K562 (cell line): ENCODE measurements at regions not wholly inside any gene's neighbourhood (a gene's known extent, or its start where the extent isn't known, plus 50 kb on each side); places are given as distances from the start of the nearest gene placed in this dataset.

Experiments used
- ATAC-seq: fragments of 200-7000 bp; cut with Tn5 transposase; 3 replicates; pipeline ENCODE4 v1.9.1; 2020; ENCODE audit warnings: moderate library complexity
- BruUV-seq: library from RNA; stranded (reverse); fragments of 400-500 nt; replicated peaks from 2 replicates; lab custom pipeline; 2021; lab: Mats Ljungman, UMichigan
- CTCF ChIA-PET: fragments of 300-600 bp; formaldehyde crosslinking; extraction: SDS; loops from one replicate; lab custom pipeline; 2021; ENCODE audit warnings: low intra/inter-chr PET ratio; lab: Yijun Ruan, JAX
- POLR2A ChIA-PET: fragments of 300-600, 350-650 bp; sonication (Branson Sonifier 250); formaldehyde crosslinking; extraction: SDS; loops from one replicate; lab custom pipeline; 2021; ENCODE audit warnings: antibody characterized with exemption, inconsistent platforms; lab: Yijun Ruan, JAX
- DNase-seq, 4 experiments: peaks; one replicate each; pipeline versions ENCODE4 v3.0.0 to v3.0.0-alpha.2; 2011 to 2018; ENCODE audit warnings: low spot score in 3 of 4, mixed read lengths in 3 of 4; ENCODE audit errors: extremely low read depth in 1 of 4
- FAIRE-seq: peaks from 2 replicates; lab custom pipeline; 2011; peaks lifted over from hg19 to GRCh38; lab: Jason Lieb, UNC
- H2AFZ ChIP-seq: 2 replicates; pipeline ENCODE4 v1.6.0; 2011; ENCODE audit warnings: low read depth, low read length, control low read depth, inconsistent platforms
- H3K27ac ChIP-seq: fragments of 200-600 bp; 3 replicates; pipeline ENCODE4 v1.8.0; 2011; ENCODE audit warnings: low read depth, mild to moderate bottlenecking, control low read depth, inconsistent platforms, low read length, moderate library complexity, mixed read lengths; ENCODE audit errors: extremely low read depth
- H3K27me3 ChIP-seq, 2 experiments: fragments of 300-600 bp in 1 of 2; 2 replicates in 1 of 2; 3 replicates in 1 of 2; pipeline versions ENCODE4 v1.6.0 to v1.8.0; 2011; ENCODE audit warnings: inconsistent platforms in 2 of 2, low read length in 2 of 2, mild to moderate bottlenecking in 1 of 2, mixed read lengths in 1 of 2, moderate library complexity in 1 of 2; ENCODE audit not compliant: control insufficient read depth in 2 of 2, insufficient read depth in 2 of 2
- H3K36me3 ChIP-seq: fragments of 300-600 bp; 3 replicates; pipeline ENCODE4 v1.8.0; 2011; ENCODE audit warnings: mild to moderate bottlenecking, low read length, inconsistent platforms; ENCODE audit not compliant: control insufficient read depth, insufficient read depth
- H3K4me1 ChIP-seq, 2 experiments: fragments of 200-600 bp in 1 of 2; replicated peaks in 1 of 2; 2 replicates in 1 of 2; 3 replicates in 1 of 2; pipeline versions ENCODE4 v1.5.1 to v1.8.0; 2011; ENCODE audit warnings: inconsistent platforms in 2 of 2, low read length in 2 of 2, mild to moderate bottlenecking in 1 of 2, mixed read lengths in 1 of 2, moderate library complexity in 1 of 2; ENCODE audit not compliant: control insufficient read depth in 2 of 2, insufficient read depth in 2 of 2
- H3K4me2 ChIP-seq: 2 replicates; pipeline ENCODE4 v1.6.1; 2011; ENCODE audit warnings: low read length, control low read depth, inconsistent platforms, mixed read lengths; ENCODE audit not compliant: insufficient read depth
- H3K4me3 ChIP-seq: fragments of 200-600 bp; sonication (generic), shearing (Covaris generic); 2 replicates; pipeline ENCODE4 v1.5.1; 2016; ENCODE audit warnings: control low read depth, inconsistent platforms
- H3K79me2 ChIP-seq: fragments of 200-600 bp; 3 replicates; pipeline ENCODE4 v1.8.0; 2011; ENCODE audit warnings: low read length, inconsistent platforms; ENCODE audit not compliant: control insufficient read depth, insufficient read depth
- H3K9ac ChIP-seq, 2 experiments: 2 replicates each; pipeline versions ENCODE4 v1.6.0 to v1.6.1; 2011; ENCODE audit warnings: low read depth in 2 of 2, low read length in 2 of 2, control low read depth in 1 of 2, inconsistent platforms in 1 of 2, mild to moderate bottlenecking in 1 of 2, mixed read lengths in 1 of 2; ENCODE audit not compliant: insufficient read depth in 1 of 2
- H3K9me1 ChIP-seq: one replicate; pipeline ENCODE4 v1.6.0; 2011; ENCODE audit warnings: inconsistent platforms, mild to moderate bottlenecking, low read length, moderate library complexity; ENCODE audit not compliant: control insufficient read depth, insufficient read depth
- H3K9me3 ChIP-seq: replicated peaks from 2 replicates; pipeline ENCODE4 v1.5.1; 2011; ENCODE audit warnings: low read depth, low read length, inconsistent platforms; ENCODE audit not compliant: control insufficient read depth, insufficient read depth
- H4K20me1 ChIP-seq: replicated peaks from 2 replicates; pipeline ENCODE4 v1.6.1; 2011; ENCODE audit warnings: low read length, inconsistent platforms, mixed read lengths; ENCODE audit not compliant: control insufficient read depth, insufficient read depth
- CSDE1 ChIP-seq, 2 experiments: fragments of 450-650 bp; IDR thresholded peaks; 2 replicates each; pipeline ENCODE4 v1.6.1; 2016; ENCODE audit warnings: mild to moderate bottlenecking in 1 of 2
- SIRT6 ChIP-seq: IDR thresholded peaks from one replicate; pipeline ENCODE4 v1.6.1; 2012; ENCODE audit warnings: low read depth, mild to moderate bottlenecking, control low read depth, inconsistent platforms, low read length, moderate library complexity
- TAL1 ChIP-seq: fragments of 450-650 bp; IDR thresholded peaks from 2 replicates; pipeline ENCODE4 v1.6.1; 2016; ENCODE audit warnings: mild to moderate bottlenecking
- TCF3 ChIP-seq: sonication (generic); formaldehyde crosslinking; IDR thresholded peaks from 2 replicates; pipeline ENCODE4 v1.4.0; 2020; ENCODE audit warnings: mild to moderate bottlenecking, missing genetic modification reagents
- WGBS: fragments of 100-300 bp; shearing (Covaris generic); methylation state at CpG from one replicate; pipeline ENCODE4 v1.1.6; 2016; ENCODE audit warnings: low coverage, mixed read lengths; ENCODE audit not compliant: insufficient coverage; ENCODE audit errors: missing lambda C conversion rate; 5-methylcytosine and 5-hydroxymethylcytosine counted together
- in situ Hi-C: fragments of 300-500 bp; cut with MboI; formaldehyde crosslinking; loops from 4 replicates; pipeline ENCODE4 v1.15.0; 2018; ENCODE audit warnings: inconsistent platforms, mixed read lengths
- intact Hi-C: fragments of 100-400 bp; cut with micrococcal nuclease; formaldehyde crosslinking; loops from 2 replicates; pipeline ENCODE4 v1.14.2; 2022
- TF ChIP-seq, protein P1 (sequence below): fragments of 250-450 bp; sonication (Bioruptor Pico); IDR thresholded peaks from 2 replicates; pipeline ENCODE4 v1.4.0; 2020; ENCODE audit warnings: borderline replicate concordance
- TF ChIP-seq, protein P2 (sequence below): fragments of 450-650 bp; IDR thresholded peaks from 2 replicates; pipeline ENCODE4 v1.6.1; 2018; ENCODE audit not compliant: partially characterized antibody
- TF ChIP-seq, protein P3 (sequence below): sonication (generic); IDR thresholded peaks from 2 replicates; pipeline ENCODE4 v1.6.1; 2016
- TF ChIP-seq, protein P4 (sequence below): fragments of 450-650 bp; IDR thresholded peaks from 2 replicates; pipeline ENCODE4 v1.6.1; 2017; ENCODE audit warnings: antibody characterized with exemption, mild to moderate bottlenecking

DNA sequence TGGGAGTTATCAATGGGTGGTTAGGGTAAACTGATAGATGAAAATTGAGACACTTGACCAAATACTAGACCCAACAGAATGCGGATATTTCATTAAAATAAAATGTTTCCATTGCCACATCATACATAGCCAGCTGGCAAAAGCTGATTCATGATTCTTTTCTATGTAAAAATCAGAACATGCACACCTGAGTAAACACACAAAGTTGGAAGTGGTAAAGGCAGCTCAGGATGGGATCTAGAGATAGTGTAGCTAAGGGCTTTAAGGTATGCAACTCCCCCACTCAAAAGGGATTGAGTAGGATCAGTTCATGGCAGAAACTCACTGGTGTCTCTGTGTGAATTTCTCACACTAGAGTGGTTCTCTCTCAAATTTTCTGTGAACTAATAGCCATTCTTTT lies 541.1 kb upstream of the GRAMD2B start:
- TF ChIP-seq, protein P1, sequence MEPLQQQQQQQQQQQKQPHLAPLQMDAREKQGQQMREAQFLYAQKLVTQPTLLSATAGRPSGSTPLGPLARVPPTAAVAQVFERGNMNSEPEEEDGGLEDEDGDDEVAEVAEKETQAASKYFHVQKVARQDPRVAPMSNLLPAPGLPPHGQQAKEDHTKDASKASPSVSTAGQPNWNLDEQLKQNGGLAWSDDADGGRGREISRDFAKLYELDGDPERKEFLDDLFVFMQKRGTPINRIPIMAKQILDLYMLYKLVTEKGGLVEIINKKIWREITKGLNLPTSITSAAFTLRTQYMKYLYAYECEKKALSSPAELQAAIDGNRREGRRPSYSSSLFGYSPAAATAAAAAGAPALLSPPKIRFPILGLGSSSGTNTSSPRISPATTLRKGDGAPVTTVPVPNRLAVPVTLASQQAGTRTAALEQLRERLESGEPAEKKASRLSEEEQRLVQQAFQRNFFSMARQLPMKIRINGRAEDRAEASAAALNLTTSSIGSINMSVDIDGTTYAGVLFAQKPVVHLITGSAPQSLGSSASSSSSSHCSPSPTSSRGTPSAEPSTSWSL (CRISPR knock-in tag) = no peak
- no peak for TF ChIP-seq CSDE1 (IDR thresholded peaks at IDR 0.05)
- TF ChIP-seq SIRT6 = no peak
- TF ChIP-seq, protein P2, sequence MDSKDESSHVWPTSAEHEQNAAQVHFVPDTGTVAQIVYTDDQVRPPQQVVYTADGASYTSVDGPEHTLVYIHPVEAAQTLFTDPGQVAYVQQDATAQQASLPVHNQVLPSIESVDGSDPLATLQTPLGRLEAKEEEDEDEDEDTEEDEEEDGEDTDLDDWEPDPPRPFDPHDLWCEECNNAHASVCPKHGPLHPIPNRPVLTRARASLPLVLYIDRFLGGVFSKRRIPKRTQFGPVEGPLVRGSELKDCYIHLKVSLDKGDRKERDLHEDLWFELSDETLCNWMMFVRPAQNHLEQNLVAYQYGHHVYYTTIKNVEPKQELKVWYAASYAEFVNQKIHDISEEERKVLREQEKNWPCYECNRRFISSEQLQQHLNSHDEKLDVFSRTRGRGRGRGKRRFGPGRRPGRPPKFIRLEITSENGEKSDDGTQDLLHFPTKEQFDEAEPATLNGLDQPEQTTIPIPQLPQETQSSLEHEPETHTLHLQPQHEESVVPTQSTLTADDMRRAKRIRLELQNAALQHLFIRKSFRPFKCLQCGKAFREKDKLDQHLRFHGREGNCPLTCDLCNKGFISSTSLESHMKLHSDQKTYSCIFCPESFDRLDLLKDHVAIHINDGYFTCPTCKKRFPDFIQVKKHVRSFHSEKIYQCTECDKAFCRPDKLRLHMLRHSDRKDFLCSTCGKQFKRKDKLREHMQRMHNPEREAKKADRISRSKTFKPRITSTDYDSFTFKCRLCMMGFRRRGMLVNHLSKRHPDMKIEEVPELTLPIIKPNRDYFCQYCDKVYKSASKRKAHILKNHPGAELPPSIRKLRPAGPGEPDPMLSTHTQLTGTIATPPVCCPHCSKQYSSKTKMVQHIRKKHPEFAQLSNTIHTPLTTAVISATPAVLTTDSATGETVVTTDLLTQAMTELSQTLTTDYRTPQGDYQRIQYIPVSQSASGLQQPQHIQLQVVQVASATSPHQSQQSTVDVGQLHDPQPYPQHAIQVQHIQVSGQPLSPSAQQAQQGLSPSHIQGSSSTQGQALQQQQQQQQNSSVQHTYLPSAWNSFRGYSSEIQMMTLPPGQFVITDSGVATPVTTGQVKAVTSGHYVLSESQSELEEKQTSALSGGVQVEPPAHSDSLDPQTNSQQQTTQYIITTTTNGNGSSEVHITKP = no peak
- no peak for TF ChIP-seq TCF3 (CRISPR knock-in tag)
- TF ChIP-seq, protein P3, sequence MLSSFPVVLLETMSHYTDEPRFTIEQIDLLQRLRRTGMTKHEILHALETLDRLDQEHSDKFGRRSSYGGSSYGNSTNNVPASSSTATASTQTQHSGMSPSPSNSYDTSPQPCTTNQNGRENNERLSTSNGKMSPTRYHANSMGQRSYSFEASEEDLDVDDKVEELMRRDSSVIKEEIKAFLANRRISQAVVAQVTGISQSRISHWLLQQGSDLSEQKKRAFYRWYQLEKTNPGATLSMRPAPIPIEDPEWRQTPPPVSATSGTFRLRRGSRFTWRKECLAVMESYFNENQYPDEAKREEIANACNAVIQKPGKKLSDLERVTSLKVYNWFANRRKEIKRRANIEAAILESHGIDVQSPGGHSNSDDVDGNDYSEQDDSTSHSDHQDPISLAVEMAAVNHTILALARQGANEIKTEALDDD = no peak
- TF ChIP-seq, protein P4, sequence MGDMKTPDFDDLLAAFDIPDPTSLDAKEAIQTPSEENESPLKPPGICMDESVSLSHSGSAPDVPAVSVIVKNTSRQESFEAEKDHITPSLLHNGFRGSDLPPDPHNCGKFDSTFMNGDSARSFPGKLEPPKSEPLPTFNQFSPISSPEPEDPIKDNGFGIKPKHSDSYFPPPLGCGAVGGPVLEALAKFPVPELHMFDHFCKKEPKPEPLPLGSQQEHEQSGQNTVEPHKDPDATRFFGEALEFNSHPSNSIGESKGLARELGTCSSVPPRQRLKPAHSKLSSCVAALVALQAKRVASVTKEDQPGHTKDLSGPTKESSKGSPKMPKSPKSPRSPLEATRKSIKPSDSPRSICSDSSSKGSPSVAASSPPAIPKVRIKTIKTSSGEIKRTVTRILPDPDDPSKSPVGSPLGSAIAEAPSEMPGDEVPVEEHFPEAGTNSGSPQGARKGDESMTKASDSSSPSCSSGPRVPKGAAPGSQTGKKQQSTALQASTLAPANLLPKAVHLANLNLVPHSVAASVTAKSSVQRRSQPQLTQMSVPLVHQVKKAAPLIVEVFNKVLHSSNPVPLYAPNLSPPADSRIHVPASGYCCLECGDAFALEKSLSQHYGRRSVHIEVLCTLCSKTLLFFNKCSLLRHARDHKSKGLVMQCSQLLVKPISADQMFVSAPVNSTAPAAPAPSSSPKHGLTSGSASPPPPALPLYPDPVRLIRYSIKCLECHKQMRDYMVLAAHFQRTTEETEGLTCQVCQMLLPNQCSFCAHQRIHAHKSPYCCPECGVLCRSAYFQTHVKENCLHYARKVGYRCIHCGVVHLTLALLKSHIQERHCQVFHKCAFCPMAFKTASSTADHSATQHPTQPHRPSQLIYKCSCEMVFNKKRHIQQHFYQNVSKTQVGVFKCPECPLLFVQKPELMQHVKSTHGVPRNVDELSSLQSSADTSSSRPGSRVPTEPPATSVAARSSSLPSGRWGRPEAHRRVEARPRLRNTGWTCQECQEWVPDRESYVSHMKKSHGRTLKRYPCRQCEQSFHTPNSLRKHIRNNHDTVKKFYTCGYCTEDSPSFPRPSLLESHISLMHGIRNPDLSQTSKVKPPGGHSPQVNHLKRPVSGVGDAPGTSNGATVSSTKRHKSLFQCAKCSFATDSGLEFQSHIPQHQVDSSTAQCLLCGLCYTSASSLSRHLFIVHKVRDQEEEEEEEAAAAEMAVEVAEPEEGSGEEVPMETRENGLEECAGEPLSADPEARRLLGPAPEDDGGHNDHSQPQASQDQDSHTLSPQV = no peak
- no peak for TF ChIP-seq TAL1
- H3K9ac ChIP-seq = no peak overlapping the region
- ATAC-seq (no peak), DNase-seq (no peak), FAIRE-seq (no peak)
- no peaks in the 10 kb centered on the region for H3K36me3 ChIP-seq
- H3K4me3 ChIP-seq = no peak overlapping the region
- BruUV-seq = no TSS peak
- 0 out of 2 replicates have a peak, but pooled peaks cover under 1% of the 10 kb centered on the region for H3K9me3 ChIP-seq
- H3K27me3 ChIP-seq = no peaks in the 10 kb centered on the region
- ChIA-PET CTCF (no interaction called here), POLR2A (no interaction called here)
- H3K4me1 ChIP-seq = no peaks in the 10 kb centered on the region
- WGBS = 0% methylated on average over 1 of the region's 1 CpG
- in situ Hi-C loops (no loop called here), intact Hi-C loops (no loop called here)
- no peaks in the 10 kb centered on the region for H3K9me1 ChIP-seq
- no peak overlapping the region for H3K27ac ChIP-seq
- no peak overlapping the region for H2AFZ ChIP-seq
- no peaks in the 10 kb centered on the region for H4K20me1 ChIP-seq
- H3K4me2 ChIP-seq = no peak overlapping the region
- no peaks in the 10 kb centered on the region for H3K79me2 ChIP-seq
